ENCODE measurements at regions not wholly inside any gene's neighbourhood (a gene's known extent, or its start where the extent isn't known, plus 50 kb on each side); places are given as distances from the start of the nearest gene placed in this dataset.

- TF ChIP-seq, protein P1, sequence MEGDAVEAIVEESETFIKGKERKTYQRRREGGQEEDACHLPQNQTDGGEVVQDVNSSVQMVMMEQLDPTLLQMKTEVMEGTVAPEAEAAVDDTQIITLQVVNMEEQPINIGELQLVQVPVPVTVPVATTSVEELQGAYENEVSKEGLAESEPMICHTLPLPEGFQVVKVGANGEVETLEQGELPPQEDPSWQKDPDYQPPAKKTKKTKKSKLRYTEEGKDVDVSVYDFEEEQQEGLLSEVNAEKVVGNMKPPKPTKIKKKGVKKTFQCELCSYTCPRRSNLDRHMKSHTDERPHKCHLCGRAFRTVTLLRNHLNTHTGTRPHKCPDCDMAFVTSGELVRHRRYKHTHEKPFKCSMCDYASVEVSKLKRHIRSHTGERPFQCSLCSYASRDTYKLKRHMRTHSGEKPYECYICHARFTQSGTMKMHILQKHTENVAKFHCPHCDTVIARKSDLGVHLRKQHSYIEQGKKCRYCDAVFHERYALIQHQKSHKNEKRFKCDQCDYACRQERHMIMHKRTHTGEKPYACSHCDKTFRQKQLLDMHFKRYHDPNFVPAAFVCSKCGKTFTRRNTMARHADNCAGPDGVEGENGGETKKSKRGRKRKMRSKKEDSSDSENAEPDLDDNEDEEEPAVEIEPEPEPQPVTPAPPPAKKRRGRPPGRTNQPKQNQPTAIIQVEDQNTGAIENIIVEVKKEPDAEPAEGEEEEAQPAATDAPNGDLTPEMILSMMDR (IDR thresholded peaks at IDR 0.05; ENCODE audit: insufficient read depth, low read depth, low read length, missing control alignments) = no peak
- no peak for DNase-seq (ENCODE audit: low read depth)
- no peak overlapping the region for H3K4me3 ChIP-seq (ENCODE audit: low read depth, low read length)
These were observed 140.6 kb upstream of the CXADR start for GRCh38 chr21:17372200-17372599.

DNA sequence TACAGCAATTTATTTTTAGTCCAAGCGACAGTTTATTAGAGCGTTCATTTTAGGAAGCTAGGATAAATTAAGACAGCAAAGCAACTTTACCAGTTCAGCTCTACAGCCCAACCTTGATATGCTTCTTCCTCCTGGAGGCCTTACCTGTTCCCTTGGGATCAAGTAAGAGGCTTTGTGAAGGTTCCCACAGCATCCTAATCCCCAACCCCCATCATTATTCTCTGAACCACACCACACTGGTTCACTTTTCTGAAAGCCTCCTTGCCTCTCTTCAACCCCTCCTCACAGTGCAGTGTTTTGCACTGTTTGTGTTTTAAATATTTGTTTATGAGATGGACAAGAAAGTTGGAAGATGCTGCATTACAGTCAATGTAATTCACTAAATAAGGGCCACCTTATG, 126.3 kb upstream of the CXADR start:
- no peak overlapping the region for H3K4me3 ChIP-seq (ENCODE audit: low read depth, low read length)
- no peak for DNase-seq (ENCODE audit: low read depth)
- TF ChIP-seq, protein P1 (IDR thresholded peaks at IDR 0.05; ENCODE audit: insufficient read depth, low read depth, low read length, missing control alignments) = no peak

GRCh38 chr21:17387030-17387617, 125.7 kb upstream of the CXADR start:
- peak; percentile 68 for DNase-seq (ENCODE audit: low read depth)
- TF ChIP-seq, protein P1 (IDR thresholded peaks at IDR 0.05; ENCODE audit: insufficient read depth, low read depth, low read length, missing control alignments) = peak; percentile 51
- H3K4me3 ChIP-seq (ENCODE audit: low read depth, low read length) = no peak overlapping the region

DNA sequence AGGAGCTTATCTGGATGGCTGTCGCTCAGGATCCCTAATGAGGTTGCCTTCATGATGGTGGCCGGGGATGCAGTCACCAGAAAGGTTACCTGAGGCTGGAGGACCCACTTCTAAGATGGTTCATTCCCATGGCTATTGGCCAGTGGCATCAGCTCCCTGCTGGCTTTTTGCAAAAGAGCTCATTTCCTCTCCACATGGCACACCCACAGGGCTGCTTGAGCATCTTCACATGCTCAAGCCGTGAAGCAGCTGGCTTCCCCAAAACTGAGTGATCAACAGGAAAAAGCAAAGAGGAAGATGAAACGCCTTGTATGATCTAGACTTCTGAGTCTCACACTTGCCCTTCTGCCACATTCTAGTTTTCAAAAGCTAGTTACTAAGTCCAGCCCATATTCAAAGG, 124.6 kb upstream of the CXADR start:
- TF ChIP-seq, protein P1 (IDR thresholded peaks at IDR 0.05; ENCODE audit: insufficient read depth, low read depth, low read length, missing control alignments) = no peak
- no peak overlapping the region for H3K4me3 ChIP-seq (ENCODE audit: low read depth, low read length)
- no peak for DNase-seq (ENCODE audit: low read depth)

DNA sequence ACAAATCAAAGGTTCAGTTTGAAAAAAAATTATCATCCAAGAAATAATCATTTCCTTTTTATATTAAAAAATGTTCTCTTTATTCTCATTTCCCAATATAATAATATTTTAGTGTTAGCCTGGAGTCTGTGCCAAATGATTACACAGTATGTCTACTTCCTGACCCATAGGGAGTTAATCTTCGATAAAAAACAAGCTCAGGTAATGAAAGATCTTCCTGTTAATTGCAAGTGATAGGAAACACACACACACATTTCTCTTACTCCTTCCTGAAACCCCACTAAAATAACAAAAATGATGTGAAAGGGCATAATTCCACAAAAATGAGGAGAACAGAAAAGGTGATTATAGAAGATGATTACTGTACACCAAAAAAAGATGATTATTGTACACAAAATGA, 123.5 kb upstream of the CXADR start:
- DNase-seq (ENCODE audit: low read depth) = no peak
- H3K4me3 ChIP-seq (ENCODE audit: low read depth, low read length) = no peak overlapping the region
- TF ChIP-seq, protein P1 (IDR thresholded peaks at IDR 0.05; ENCODE audit: insufficient read depth, low read depth, low read length, missing control alignments) = no peak

GRCh38 chr21:17390569-17390968, 122.3 kb upstream of the CXADR start:
- DNase-seq (ENCODE audit: low read depth) = no peak
- TF ChIP-seq, protein P1 (IDR thresholded peaks at IDR 0.05; ENCODE audit: insufficient read depth, low read depth, low read length, missing control alignments) = no peak

GRCh38 chr21:17391811-17392340, 121.0 kb upstream of the CXADR start:
- no peak overlapping the region for H3K4me3 ChIP-seq (ENCODE audit: low read depth, low read length)
- TF ChIP-seq, protein P1 (IDR thresholded peaks at IDR 0.05; ENCODE audit: insufficient read depth, low read depth, low read length, missing control alignments) = no peak
- no peak for DNase-seq (ENCODE audit: low read depth)

More at GRCh38 chr21:17390569-17390968, 122.3 kb upstream of the CXADR start:
- no peak overlapping the region for H3K4me3 ChIP-seq (ENCODE audit: low read depth, low read length)
